Panc1 (cell line): ENCODE measurements at regions not wholly inside any gene's neighbourhood (a gene's known extent, or its start where the extent isn't known, plus 50 kb on each side); places are given as distances from the start of the nearest gene placed in this dataset.

Experiments
- ATAC-seq: fragments of 200-7000 bp; cut with Tn5 transposase; 2 replicates; pipeline ENCODE4 v1.9.1; 2020; ENCODE audit warnings: mild to moderate bottlenecking, moderate library complexity
- BruUV-seq: library from RNA; stranded (reverse); fragments of 400-500 nt; replicated peaks from 2 replicates; lab custom pipeline; 2021; lab: Mats Ljungman, UMichigan
- CTCF ChIA-PET: fragments of 300-600 bp; sonication (Branson Sonifier 250); formaldehyde crosslinking; loops from one replicate; lab custom pipeline; 2022; ENCODE audit warnings: antibody characterized with exemption; lab: Charles Lee
- POLR2A ChIA-PET: fragments of 300-600 bp; sonication (Branson Sonifier 250); formaldehyde crosslinking; loops from one replicate; lab custom pipeline; 2022; ENCODE audit warnings: antibody characterized with exemption; lab: Charles Lee
- DNase-seq: peaks from one replicate; pipeline ENCODE4 v3.0.0-alpha.2; 2010; ENCODE audit warnings: low read depth, low spot score
- H3K27ac ChIP-seq: 2 replicates; pipeline ENCODE4 v1.5.1; 2011; ENCODE audit warnings: mild to moderate bottlenecking, low read length, inconsistent platforms
- H3K27me3 ChIP-seq: fragments of 200-500 bp; sonication (Bioruptor generic); 2 replicates; pipeline ENCODE4 v1.6.0; 2014; ENCODE audit warnings: low read length, inconsistent platforms; ENCODE audit not compliant: control insufficient read depth, insufficient read depth
- H3K36me3 ChIP-seq: fragments of 200-500 bp; sonication (Bioruptor generic); 2 replicates; pipeline ENCODE4 v1.5.1; 2014; ENCODE audit warnings: inconsistent platforms, mild to moderate bottlenecking, low read length, moderate library complexity; ENCODE audit not compliant: control insufficient read depth, insufficient read depth
- H3K4me1 ChIP-seq: 2 replicates; pipeline ENCODE4 v1.5.1; 2011; ENCODE audit warnings: inconsistent platforms, mild to moderate bottlenecking, low read length, moderate library complexity; ENCODE audit not compliant: control insufficient read depth, insufficient read depth
- H3K4me3 ChIP-seq, 2 experiments: 2 replicates each; pipeline ENCODE4 v1.5.1; 2011 to 2012; ENCODE audit warnings: low read depth in 2 of 2, low read length in 2 of 2, mild to moderate bottlenecking in 2 of 2, inconsistent platforms in 1 of 2, moderate library complexity in 1 of 2
- H3K9me3 ChIP-seq: fragments of 200-500 bp; sonication (Bioruptor generic); 2 replicates; pipeline ENCODE4 v1.5.1; 2014; ENCODE audit warnings: low read depth, mild to moderate bottlenecking, inconsistent platforms, low read length, moderate library complexity; ENCODE audit not compliant: control insufficient read depth, insufficient read depth
- CTCF ChIP-seq: fragments of 450-650 bp; IDR thresholded peaks from 2 replicates; pipeline ENCODE4 v1.5.1; 2017; ENCODE audit warnings: mild to moderate bottlenecking
- POLR2AphosphoS5 ChIP-seq: IDR thresholded peaks from 2 replicates; pipeline ENCODE4 v1.6.1; 2012; ENCODE audit warnings: mild to moderate bottlenecking, low read depth, low read length, moderate library complexity
- REST ChIP-seq, 2 experiments: IDR thresholded peaks; 2 replicates each; pipeline ENCODE4 v1.6.1; 2011 to 2012; ENCODE audit warnings: low read depth in 2 of 2, control low read depth in 1 of 2, low read length in 1 of 2, mild to moderate bottlenecking in 1 of 2, moderate library complexity in 1 of 2; ENCODE audit not compliant: insufficient read depth in 1 of 2
- SIN3A ChIP-seq: IDR thresholded peaks from 2 replicates; pipeline ENCODE4 v1.6.1; 2012; ENCODE audit warnings: low read depth, mild to moderate bottlenecking, low read length, moderate library complexity, borderline replicate concordance; ENCODE audit not compliant: insufficient read depth
- TCF7L2 ChIP-seq: IDR thresholded peaks from 2 replicates; pipeline ENCODE4 v1.6.1; 2011; ENCODE audit warnings: mild to moderate bottlenecking, low read depth, low read length, inconsistent platforms
- in situ Hi-C: cut with HindIII; loops from 2 replicates; pipeline ENCODE4 v1.10.0; 2016; ENCODE audit warnings: low sequenced_read_pairs, low pct_unique_long_range_greater_than_20kb
- intact Hi-C: fragments of 100-400 bp; cut with micrococcal nuclease; formaldehyde crosslinking; loops from one replicate; pipeline ENCODE4 v1.10.0; 2022; ENCODE audit not compliant: unreplicated experiment

- intact Hi-C loops (no loop called here), in situ Hi-C loops (no loop called here)
- TF ChIP-seq TCF7L2 (no peak), REST (IDR thresholded peaks at IDR 0.05; ENCODE audit: insufficient read depth in 1 of 2, low read depth in 2 of 2, low read length in 1 of 2) (no peak), SIN3A (no peak), CTCF (no peak), POLR2AphosphoS5 (no peak)
- Histone ChIP-seq H3K27ac (no peak overlapping the region), H3K9me3 (no peaks in the 10 kb centered on the region), H3K36me3 (no peaks in the 10 kb centered on the region), H3K4me3 (no peak overlapping the region), H3K4me1 (no peaks in the 10 kb centered on the region), H3K27me3 (peaks cover 10% of the 10 kb centered on the region)
- BruUV-seq = no TSS peak
- POLR2A ChIA-PET = no interaction called here
- CTCF ChIA-PET = no interaction called here
- DNase-seq = no peak
- ATAC-seq = no peak
Observed at GRCh38 chr7:25536851-25537250, 308.6 kb upstream of the NPVF start.

GRCh38 chr7:25537662-25538375 is 309.5 kb upstream of the NPVF start:
- ChIA-PET CTCF (no interaction called here), POLR2A (no interaction called here)
- Histone ChIP-seq H3K4me3 (no peak overlapping the region), H3K36me3 (no peaks in the 10 kb centered on the region), H3K27ac (no peak overlapping the region), H3K9me3 (no peaks in the 10 kb centered on the region), H3K4me1 (no peaks in the 10 kb centered on the region), H3K27me3 (peaks cover 11% of the 10 kb centered on the region)
- in situ Hi-C loops (no loop called here), intact Hi-C loops (no loop called here)
- BruUV-seq = no TSS peak
- no peak for TF ChIP-seq SIN3A
- TF ChIP-seq REST (IDR thresholded peaks at IDR 0.05; ENCODE audit: insufficient read depth in 1 of 2, low read depth in 2 of 2, low read length in 1 of 2) = no peak
- TF ChIP-seq TCF7L2 = no peak
- TF ChIP-seq POLR2AphosphoS5 = no peak
- TF ChIP-seq CTCF = no peak
- DNase-seq = no peak
- no peak for ATAC-seq
